ENCODE measurements at regions not wholly inside any gene's neighbourhood (a gene's known extent, or its start where the extent isn't known, plus 50 kb on each side); places are given as distances from the start of the nearest gene placed in this dataset.

DNA sequence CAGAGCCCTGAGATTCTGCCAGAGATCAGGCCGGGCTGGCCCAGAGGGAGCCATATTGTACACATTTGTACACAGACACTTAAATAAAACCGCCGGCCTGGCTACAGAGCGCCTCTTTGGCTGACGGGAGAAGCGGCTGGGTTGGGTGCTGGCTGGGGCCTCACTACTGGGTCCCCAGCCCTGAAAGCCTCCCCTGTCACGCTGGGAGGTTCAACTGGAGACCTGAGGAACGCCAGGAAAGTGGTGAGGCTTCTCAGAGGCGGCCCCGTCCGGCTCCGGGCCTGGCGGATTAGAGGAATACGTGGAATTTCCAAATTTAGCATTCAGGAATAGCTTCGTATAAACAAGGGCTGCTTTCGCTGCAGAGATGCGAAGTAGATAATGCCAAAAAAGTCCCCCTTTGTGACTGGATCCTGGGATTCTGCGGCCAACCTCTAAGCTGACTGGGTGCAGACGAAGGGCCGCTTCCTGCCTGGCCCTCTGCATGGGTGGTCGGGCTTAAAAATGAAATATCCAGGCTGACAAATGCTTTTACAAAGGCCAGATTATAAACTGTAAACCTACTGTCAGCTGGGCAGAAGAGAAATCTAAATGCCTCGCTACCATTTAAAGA lies 252.4 kb downstream of the IRF8 start:
- H3K9ac ChIP-seq (ENCODE audit: low read length) = no peak overlapping the region
- peaks cover 63% of the 10 kb centered on the region for H3K27me3 ChIP-seq (ENCODE audit: low read length)
- no peaks in the 10 kb centered on the region for H3K9me3 ChIP-seq (ENCODE audit: low read length)
- H3K79me2 ChIP-seq (ENCODE audit: low read length) = no peaks in the 10 kb centered on the region
- H3K27ac ChIP-seq (ENCODE audit: low read length) = no peak overlapping the region
- DNase-seq = no peak
- TF ChIP-seq, protein P1, sequence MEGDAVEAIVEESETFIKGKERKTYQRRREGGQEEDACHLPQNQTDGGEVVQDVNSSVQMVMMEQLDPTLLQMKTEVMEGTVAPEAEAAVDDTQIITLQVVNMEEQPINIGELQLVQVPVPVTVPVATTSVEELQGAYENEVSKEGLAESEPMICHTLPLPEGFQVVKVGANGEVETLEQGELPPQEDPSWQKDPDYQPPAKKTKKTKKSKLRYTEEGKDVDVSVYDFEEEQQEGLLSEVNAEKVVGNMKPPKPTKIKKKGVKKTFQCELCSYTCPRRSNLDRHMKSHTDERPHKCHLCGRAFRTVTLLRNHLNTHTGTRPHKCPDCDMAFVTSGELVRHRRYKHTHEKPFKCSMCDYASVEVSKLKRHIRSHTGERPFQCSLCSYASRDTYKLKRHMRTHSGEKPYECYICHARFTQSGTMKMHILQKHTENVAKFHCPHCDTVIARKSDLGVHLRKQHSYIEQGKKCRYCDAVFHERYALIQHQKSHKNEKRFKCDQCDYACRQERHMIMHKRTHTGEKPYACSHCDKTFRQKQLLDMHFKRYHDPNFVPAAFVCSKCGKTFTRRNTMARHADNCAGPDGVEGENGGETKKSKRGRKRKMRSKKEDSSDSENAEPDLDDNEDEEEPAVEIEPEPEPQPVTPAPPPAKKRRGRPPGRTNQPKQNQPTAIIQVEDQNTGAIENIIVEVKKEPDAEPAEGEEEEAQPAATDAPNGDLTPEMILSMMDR (conservative IDR thresholded peaks at IDR 0.05; ENCODE audit: low read depth, low read length) = no peak
- no peak for TF ChIP-seq EZH2phosphoT487 (IDR thresholded peaks at IDR 0.05; ENCODE audit: borderline replicate concordance, low read length)
- TF ChIP-seq EZH2 (IDR thresholded peaks at IDR 0.05; ENCODE audit: low read length, unreplicated experiment) = no peak
- no peaks in the 10 kb centered on the region for H3K9me2 ChIP-seq (replicated peaks; ENCODE audit: low read length)
- ATAC-seq = no peak
- H4K20me1 ChIP-seq (ENCODE audit: low read length) = no peaks in the 10 kb centered on the region
- ChIA-PET CTCF (no interaction called here), POLR2A (ENCODE audit: unreplicated experiment) (no interaction called here)
- no peak overlapping the region for H2AFZ ChIP-seq (ENCODE audit: low read length)
- H3K36me3 ChIP-seq (ENCODE audit: low read depth, low read length) = no peaks in the 10 kb centered on the region
- BruUV-seq (replicated peaks) = no TSS peak
- no peaks in the 10 kb centered on the region for H3F3A ChIP-seq (ENCODE audit: low read length, unreplicated experiment)
- intact Hi-C loops (cut with micrococcal nuclease) = no loop called here
- H3K4me3 ChIP-seq (ENCODE audit: low read length) = no peak overlapping the region
- H3K4me2 ChIP-seq (ENCODE audit: low read length) = no peak overlapping the region
- H3K4me1 ChIP-seq (ENCODE audit: insufficient read depth, low read length) = no peaks in the 10 kb centered on the region

DNA sequence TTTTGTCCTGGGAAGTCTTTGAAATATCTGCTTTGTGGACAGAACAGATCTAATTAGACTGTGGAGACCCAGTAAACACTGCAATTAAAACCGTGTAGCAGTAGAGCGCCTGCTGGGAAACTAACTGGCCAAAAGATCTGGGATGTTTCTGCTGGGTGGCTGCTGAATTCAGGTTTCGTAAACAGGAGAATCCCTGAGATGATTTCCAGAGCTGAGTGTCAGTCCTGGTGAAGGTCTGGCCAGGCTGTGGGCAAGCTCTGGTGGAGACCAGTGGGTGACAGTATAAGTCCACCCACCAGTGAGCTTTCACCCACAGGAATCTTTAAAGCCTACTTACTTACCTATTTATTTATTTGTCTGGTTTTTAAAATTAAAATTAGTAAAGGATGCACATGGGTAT lies 257.2 kb downstream of the IRF8 start:
- no peak for ATAC-seq
- no peak overlapping the region for H3K27ac ChIP-seq (ENCODE audit: low read length)
- CTCF ChIA-PET = no interaction called here

More for the DNA sequence above, 257.2 kb downstream of the IRF8 start:
- Histone ChIP-seq H3K9me2 (replicated peaks; ENCODE audit: low read length) (no peaks in the 10 kb centered on the region), H4K20me1 (ENCODE audit: low read length) (no peaks in the 10 kb centered on the region), H3K27me3 (ENCODE audit: low read length) (peaks cover 40% of the 10 kb centered on the region), H3K9me3 (ENCODE audit: low read length) (no peaks in the 10 kb centered on the region), H3K9ac (ENCODE audit: low read length) (no peak overlapping the region), H3K4me2 (ENCODE audit: low read length) (no peak overlapping the region), H3K79me2 (ENCODE audit: low read length) (no peaks in the 10 kb centered on the region), H2AFZ (ENCODE audit: low read length) (no peak overlapping the region), H3K4me1 (ENCODE audit: insufficient read depth, low read length) (no peaks in the 10 kb centered on the region), H3F3A (ENCODE audit: low read length, unreplicated experiment) (no peaks in the 10 kb centered on the region), H3K4me3 (ENCODE audit: low read length) (no peak overlapping the region), H3K36me3 (ENCODE audit: low read depth, low read length) (no peaks in the 10 kb centered on the region)
- intact Hi-C loops (cut with micrococcal nuclease) = no loop called here
- TF ChIP-seq EZH2 (IDR thresholded peaks at IDR 0.05; ENCODE audit: low read length, unreplicated experiment) = no peak
- TF ChIP-seq EZH2phosphoT487 (IDR thresholded peaks at IDR 0.05; ENCODE audit: borderline replicate concordance, low read length) = no peak
- TF ChIP-seq, protein P1 (conservative IDR thresholded peaks at IDR 0.05; ENCODE audit: low read depth, low read length) = no peak
- POLR2A ChIA-PET (ENCODE audit: unreplicated experiment) = no interaction called here
- DNase-seq = no peak
- no TSS peak for BruUV-seq (replicated peaks)

All from PC-3 (cell line).